GM13976 (cell line): ENCODE measurements at regions not wholly inside any gene's neighbourhood (a gene's known extent, or its start where the extent isn't known, plus 50 kb on each side); places are given as distances from the start of the nearest gene placed in this dataset.
"Not testable (repeated sequence)": the region's sequence is repeated elsewhere in the genome, so short reads cannot be mapped to it uniquely, and the experiment has no call there.

Experiments used
- DNase-seq: peaks from one replicate; pipeline ENCODE4 v3.0.0; 2012; ENCODE audit warnings: low spot score
- CTCF ChIP-seq: IDR thresholded peaks from 2 replicates; pipeline ENCODE4 v1.5.1; 2012; ENCODE audit warnings: borderline replicate concordance, mild to moderate bottlenecking; ENCODE audit not compliant: insufficient read depth; ENCODE audit errors: extremely low read depth, missing control alignments, control extremely low read depth
- in situ Hi-C: fragments of 300-500 bp; cut with MboI; formaldehyde crosslinking; loops from one replicate; pipeline ENCODE4 v1.12.0; 2022; ENCODE audit warnings: low sequenced_read_pairs, mixed read lengths, inconsistent platforms; ENCODE audit not compliant: unreplicated experiment

- in situ Hi-C loops: no loop called here
- no peak for TF ChIP-seq CTCF
- no peak for DNase-seq
These were observed 579.8 kb downstream of the EDEM1 start for GRCh38 chr3:5767304-5767703.

GRCh38 chr3:5768281-5768945 is 580.9 kb downstream of the EDEM1 start:
- TF ChIP-seq CTCF: no peak
- DNase-seq: no peak
- in situ Hi-C loops: no loop called here

GRCh38 chr3:5769825-5770224 is 582.3 kb downstream of the EDEM1 start:
- in situ Hi-C loops: no loop called here
- TF ChIP-seq CTCF: no peak
- DNase-seq: no peak

GRCh38 chr3:5774337-5774736 is 586.8 kb downstream of the EDEM1 start:
- TF ChIP-seq CTCF: no peak
- in situ Hi-C loops: no loop called here
- no peak for DNase-seq

GRCh38 chr3:5775100-5775499 is 587.6 kb downstream of the EDEM1 start:
- in situ Hi-C loops: not testable (repeated sequence)

GRCh38 chr3:5784690-5785089 is 597.2 kb downstream of the EDEM1 start:
- DNase-seq: no peak
- in situ Hi-C loops: no loop called here

More at GRCh38 chr3:5775100-5775499, 587.6 kb downstream of the EDEM1 start:
- DNase-seq: not testable (repeated sequence)

More at GRCh38 chr3:5784690-5785089, 597.2 kb downstream of the EDEM1 start:
- no peak for TF ChIP-seq CTCF
